AG08395 (cell line): ENCODE measurements at regions not wholly inside any gene's neighbourhood (a gene's known extent, or its start where the extent isn't known, plus 50 kb on each side); places are given as distances from the start of the nearest gene placed in this dataset.

Experiments
- DNase-seq: peaks from one replicate; pipeline ENCODE4 v3.0.0; 2012; ENCODE audit warnings: mixed read lengths, low spot score

GRCh38 chr2:150618245-150618895 is 130.9 kb upstream of the RND3 start:
- no peak for DNase-seq

- DNase-seq, result no peak
These were observed 130.0 kb upstream of the RND3 start for GRCh38 chr2:150617351-150617978.

DNA sequence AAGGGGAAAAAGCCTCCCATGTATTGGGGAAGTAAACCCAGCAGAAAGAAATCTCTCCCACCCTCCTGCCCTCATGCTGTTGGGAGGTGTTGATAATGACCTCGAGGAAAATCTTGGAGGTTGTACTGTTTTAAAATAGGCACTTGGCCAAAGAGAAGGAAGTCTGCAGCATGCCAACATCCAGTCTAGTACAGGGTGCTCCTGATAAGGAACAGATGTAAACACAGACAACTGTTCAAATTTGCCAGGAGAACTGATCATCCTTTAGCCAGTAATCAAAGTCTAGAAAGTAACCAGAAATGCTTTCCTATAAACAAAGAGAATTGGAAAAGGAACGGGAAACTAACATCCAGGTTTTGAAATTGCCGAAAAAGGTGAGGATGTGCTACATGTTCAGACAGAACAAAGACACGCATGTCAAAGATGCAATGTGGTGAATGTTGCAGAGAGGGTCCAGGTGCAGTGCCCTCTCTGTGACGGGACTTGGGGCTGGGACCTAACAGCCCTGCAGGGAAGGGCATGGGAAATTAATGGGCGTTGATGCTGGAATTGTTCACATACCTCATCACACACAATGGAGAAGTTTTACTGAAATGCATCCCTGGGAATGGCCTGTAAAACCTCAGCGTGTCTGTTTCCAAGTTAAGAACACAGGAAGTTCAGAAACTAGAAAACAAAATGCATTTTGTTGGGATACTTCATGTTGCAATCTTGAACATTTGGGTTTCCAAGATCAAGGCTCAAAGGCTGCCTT is 125.7 kb upstream of the RND3 start:
- DNase-seq, result no peak

DNA sequence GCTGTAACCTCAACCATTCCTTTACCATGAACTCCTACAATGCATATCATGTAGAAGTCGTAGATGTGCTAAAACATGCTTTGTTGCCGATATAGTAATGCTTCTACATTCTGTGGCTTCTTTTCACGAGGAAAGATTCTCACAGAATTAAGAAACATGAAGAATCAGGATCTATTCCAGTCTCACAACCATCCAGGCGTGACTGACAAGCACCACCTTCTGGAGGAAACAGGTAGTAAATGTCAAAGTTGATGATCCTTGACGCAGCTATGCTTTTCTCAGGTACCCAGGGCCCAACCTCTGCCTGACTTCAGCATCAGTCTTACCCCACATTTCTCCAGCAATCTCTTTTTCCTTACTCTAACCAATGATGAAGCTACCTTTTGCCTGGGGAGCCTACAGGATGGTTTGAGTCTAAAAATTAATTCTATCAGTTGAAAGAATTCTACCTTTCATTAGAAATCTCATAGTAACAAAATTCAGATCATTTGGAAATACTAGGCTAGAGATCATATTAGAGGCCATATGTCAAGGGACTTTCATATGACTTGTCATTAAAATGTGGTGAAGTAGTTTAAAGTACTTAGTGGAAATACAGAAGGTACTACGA is 123.3 kb upstream of the RND3 start:
- peak; percentile 60 for DNase-seq

GRCh38 chr2:150609831-150610582 is 122.5 kb upstream of the RND3 start:
- peak; percentile 82 for DNase-seq

GRCh38 chr2:150608341-150608740 is 120.9 kb upstream of the RND3 start:
- no peak for DNase-seq

DNA sequence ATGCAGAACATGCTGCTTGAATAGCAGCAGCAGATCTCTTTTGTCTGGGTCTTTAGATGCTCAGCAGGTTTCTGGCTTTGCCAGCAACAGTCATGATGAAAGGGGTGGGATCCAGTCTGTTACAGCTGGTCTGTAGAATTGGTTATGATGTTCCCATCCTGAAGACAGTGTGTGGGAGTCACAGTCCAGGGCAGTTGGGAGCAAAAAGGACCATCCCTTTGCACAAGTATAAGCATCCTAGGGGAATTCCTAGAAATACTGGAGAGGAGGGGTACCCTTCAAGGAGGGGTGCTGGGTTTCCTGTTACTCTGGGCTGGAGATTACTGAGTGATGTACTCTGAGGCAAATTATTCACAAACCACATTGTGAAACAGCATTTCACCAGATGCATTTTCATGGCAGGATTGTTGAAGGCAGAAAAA is 119.9 kb upstream of the RND3 start:
- DNase-seq, result no peak

- no peak for DNase-seq
These were observed 119.1 kb upstream of the RND3 start for GRCh38 chr2:150606380-150607060.

GRCh38 chr2:150605664-150606063 is 118.2 kb upstream of the RND3 start:
- no peak for DNase-seq

DNA sequence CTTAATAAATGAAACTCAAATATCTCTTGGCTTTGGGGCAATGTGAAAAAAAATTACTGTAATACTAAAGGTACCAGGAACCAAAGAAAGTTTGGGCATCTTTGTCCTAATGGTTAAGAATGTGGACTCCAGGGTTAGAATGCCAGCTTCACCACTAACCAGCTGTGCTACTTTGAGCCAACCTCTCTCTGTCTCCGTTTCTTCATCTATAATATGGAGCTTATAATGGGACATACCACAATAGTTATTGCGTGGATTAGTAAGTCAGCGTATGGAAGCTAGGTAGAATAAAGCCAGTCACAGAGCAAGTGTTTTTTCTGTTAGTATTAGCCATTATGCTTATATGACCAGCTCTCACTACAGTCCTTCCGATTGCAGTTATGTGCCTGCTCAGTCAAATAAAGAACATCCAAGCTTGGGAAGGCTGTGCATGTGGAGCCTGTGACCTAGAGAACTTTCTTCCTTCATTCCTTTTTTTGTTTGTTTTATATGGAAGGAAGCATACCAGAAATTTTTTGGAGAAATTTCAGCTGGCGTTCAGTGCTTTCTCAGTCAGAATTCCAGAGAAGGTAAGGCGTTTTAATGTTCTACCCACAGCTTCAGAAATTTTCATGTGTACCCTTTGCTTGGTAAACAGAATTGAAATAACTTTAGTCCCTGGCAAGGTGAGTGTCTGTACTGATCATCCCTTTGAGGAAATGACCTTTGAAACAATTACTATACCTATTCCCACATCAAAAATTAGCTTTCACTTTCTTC is 114.0 kb upstream of the RND3 start:
- no peak for DNase-seq

DNA sequence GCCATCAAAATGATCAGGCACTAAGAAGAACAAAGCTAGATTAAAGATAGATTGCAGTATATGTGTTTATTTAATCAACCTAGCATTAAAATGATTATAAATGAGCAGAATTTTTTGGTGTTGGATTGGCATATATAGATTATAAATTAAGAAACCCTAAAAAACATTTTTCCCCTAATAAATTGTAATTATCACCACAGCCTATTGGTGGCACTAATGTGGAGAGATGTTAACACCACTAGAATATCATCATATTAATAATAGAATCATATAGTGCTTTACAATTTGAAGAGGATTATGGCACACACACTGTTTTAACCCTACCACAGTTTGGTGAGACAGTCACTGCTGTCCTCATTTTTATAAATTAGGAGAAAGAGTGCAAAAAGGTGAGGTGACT is 112.4 kb upstream of the RND3 start:
- DNase-seq, result no peak

GRCh38 chr2:150598383-150598782 is 110.9 kb upstream of the RND3 start:
- no peak for DNase-seq

- peak; percentile 54 for DNase-seq
These were observed 108.5 kb upstream of the RND3 start for GRCh38 chr2:150595803-150596470.

GRCh38 chr2:150594299-150594698 is 106.8 kb upstream of the RND3 start:
- DNase-seq, result no peak

DNA sequence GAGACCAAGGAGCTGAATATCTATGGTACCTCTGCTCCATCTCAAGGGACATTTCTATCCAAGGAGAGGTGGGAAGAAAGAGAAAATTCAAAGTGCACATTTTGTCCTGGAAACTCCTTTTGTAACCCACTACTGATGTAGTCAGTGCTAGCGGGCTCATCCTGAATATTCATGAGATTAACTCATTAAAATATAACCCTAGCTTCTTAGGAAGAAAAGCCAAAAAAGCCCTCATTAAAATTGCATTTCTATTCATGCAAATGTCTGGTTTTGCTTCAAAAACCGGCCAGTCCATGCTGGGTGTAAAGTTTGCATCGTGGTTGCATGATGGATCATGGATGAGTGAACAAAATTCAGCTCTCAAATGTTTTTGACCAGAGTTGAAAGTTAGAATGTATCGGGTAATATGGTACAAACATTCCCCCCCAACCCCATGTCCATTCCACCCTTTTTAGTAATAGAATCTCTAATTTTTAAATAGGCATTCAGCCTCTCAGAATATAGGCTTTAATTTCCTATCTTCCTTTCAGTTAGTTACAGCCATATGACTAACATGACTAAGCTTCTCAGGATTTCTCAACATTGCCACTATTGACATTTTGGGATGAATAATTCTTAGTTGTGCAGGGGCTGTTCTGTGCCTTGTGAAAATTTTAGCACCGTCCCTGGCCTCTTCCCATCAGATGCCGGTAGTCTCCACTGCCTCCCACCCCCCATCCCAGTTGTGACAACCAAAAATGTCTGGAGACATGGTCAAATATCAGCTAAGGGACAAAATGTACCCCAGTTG is 104.2 kb upstream of the RND3 start:
- DNase-seq, result peak; percentile 36

DNA sequence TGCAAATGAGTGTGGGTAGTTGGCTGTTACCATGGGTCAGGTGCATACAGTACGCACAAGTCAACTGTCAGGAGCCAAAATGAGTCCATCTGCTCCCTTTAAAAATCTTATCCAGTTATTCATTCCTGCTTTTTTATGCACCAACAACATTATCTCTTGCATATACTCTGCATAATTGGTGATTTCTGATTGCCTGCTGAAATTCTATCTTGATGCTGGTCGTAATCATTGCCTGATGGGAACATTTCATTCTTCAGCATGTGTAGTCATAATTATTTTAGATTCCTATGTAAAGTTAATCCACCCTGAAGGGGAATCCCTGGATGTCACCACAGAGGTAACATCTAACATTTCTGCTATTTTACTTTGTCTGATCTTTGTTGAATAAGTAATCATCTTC is 102.2 kb upstream of the RND3 start:
- DNase-seq, result no peak

DNA sequence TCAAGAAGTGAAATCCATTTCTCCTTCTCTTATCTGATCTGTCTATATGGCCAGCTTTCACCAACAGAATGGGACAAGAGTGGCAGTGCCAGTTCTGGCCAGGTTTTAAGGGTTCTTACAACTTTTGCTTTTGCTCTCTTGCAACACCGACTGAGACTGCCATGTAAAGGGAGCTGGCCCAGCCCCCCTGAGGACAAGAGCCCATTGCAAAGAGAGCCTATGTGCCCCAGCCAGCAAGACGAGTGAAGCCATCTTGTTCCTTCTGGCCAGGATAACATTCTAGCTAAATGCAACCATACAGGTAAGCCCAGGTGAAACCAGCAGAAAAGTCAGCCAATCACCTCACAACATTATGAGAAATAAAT is 101.0 kb upstream of the RND3 start:
- DNase-seq, result no peak

DNA sequence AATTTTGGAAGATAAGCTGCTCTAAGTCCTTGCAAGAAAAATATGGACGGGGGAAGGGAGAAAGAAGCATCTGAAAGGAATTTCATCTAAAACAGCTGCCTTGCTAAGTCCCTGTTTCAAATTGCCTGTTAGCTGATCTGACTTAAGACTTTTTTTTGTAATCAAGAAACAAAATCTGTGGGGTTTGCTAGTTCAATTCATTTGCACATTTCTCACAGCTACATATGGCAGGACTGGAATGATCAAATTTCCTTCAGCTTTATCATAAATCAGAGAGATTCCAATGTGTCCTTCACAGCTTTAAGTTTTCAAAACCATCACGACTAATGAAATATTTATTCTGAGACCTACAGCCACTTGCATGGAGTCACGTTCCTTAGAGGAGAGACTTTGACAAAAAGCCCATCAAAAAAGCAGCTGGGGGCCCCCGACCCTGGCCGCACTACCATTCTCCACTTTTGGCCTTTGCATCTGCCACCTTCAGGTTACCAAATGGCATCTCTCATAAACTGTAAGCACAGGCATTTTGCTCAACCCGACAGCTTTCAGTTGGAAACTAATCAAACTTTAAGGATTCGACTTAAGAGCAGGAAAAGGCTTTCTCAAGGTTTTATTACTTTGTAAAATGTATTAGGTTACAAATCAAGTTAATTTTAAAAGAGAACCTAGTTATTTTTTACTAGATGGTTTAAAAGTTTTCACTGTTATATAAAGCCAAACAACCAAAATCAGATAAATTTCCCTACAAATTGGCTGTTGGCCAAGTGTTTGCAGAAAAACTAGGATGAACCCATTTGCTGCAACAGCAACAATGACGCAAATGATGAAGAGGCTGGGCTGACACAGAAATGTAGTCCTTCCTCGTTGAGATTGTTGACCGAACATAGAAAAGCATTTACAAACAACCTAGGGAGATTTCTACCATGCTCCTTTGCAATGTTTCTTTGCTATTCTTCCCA is 100.4 kb upstream of the RND3 start:
- peak; percentile 20 for DNase-seq
